Esophagus muscularis mucosa (tissue), 4 donors: ENCODE measurements at regions not wholly inside any gene's neighbourhood (a gene's known extent, or its start where the extent isn't known, plus 50 kb on each side); places are given as distances from the start of the nearest gene placed in this dataset.

Experiments
- DNase-seq: peaks from one replicate; pipeline ENCODE4 v3.0.0-alpha.2; 2017; ENCODE audit errors: extremely low spot score
- H3K27ac ChIP-seq, 4 donors: fragments of 200-600 bp; sonication (generic); replicated peaks in 1 of 4; 1 replicate in 3 of 4; 2 replicates in 1 of 4; pipeline ENCODE4 v1.5.1; 2016 to 2019; ENCODE audit warnings: mild to moderate bottlenecking in 1 of 4
- H3K27me3 ChIP-seq, 4 donors: fragments of 200-600 bp; sonication (generic); one replicate each; pipeline versions ENCODE4 v1.5.1 to v1.6.0; 2016 to 2019
- H3K36me3 ChIP-seq, 4 donors: fragments of 200-600 bp; sonication (generic); one replicate each; pipeline ENCODE4 v1.5.1; 2016 to 2019
- H3K4me1 ChIP-seq, 4 donors: fragments of 200-600 bp; sonication (generic); one replicate each; pipeline ENCODE4 v1.5.1; 2016 to 2019
- H3K4me3 ChIP-seq, 4 donors: fragments of 200-600 bp; sonication (generic); 1 replicate in 2 of 4; 2 replicates in 2 of 4; pipeline ENCODE4 v1.5.1; 2016 to 2019; ENCODE audit warnings: mild to moderate bottlenecking in 4 of 4, moderate library complexity in 1 of 4
- H3K9me3 ChIP-seq, 4 donors: fragments of 200-600 bp; sonication (generic); 1 replicate in 3 of 4; 2 replicates in 1 of 4; pipeline ENCODE4 v1.5.1; 2016 to 2019
- EP300 ChIP-seq: sonication (generic); formaldehyde crosslinking; IDR thresholded peaks from one replicate; pipeline ENCODE4 v1.6.1; 2017; ENCODE audit warnings: antibody characterized with exemption
- POLR2A ChIP-seq: fragments of 450-650 bp; IDR thresholded peaks from one replicate; pipeline ENCODE4 v1.6.1; 2017; ENCODE audit warnings: antibody characterized with exemption, moderate library complexity, mild to moderate bottlenecking, low read depth
- POLR2AphosphoS5 ChIP-seq, 2 donors: sonication (generic); formaldehyde crosslinking; IDR thresholded peaks; one replicate each; pipeline ENCODE4 v1.6.1; 2017; ENCODE audit warnings: antibody characterized with exemption in 2 of 2
- WGBS: methylation state at CpG from one replicate; pipeline ENCODE4 v1.1.5; 2018; 5-methylcytosine and 5-hydroxymethylcytosine counted together
- intact Hi-C: fragments of 100-400 bp; cut with DNase I; formaldehyde crosslinking; loops from one replicate; pipeline ENCODE4 v1.15.1; 2023
- TF ChIP-seq, protein P1 (sequence below), 3 experiments: fragments of 200-600 bp in 2 of 3; fragments of 450-650 bp in 1 of 3; sonication (generic) in 2 of 3; IDR thresholded peaks; one replicate each; pipeline ENCODE4 v1.5.1; 2017 to 2019; ENCODE audit warnings: antibody characterized with exemption in 3 of 3, mild to moderate bottlenecking in 2 of 3, moderate library complexity in 1 of 3

DNA sequence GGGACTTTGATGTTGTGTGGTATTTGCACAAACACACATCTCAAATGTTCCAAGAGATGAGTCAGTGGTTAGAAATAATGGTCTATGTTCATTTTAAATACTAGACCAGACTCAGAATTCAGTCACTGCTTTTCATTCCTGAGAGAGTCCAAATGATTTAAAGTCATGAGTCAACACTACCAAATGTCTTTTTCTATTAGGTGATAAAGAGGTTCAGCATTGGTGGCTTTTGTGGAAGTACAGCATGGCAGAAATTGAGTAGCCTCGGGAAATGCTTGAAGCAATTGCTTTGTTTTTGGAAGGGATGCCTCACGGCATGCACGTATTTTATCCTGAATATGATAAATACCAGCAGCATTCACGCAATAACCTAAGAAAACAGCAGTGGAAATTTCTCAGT is 115.7 kb downstream of the DIO2 start:
- Histone ChIP-seq H3K4me3 (no peak overlapping the region), H3K27ac (no peak overlapping the region), H3K36me3 (no peaks in the 10 kb centered on the region), H3K27me3 (no peaks in the 10 kb centered on the region), H3K9me3 (no peaks in the 10 kb centered on the region), H3K4me1 (no peaks in the 10 kb centered on the region)
- intact Hi-C loops: no loop called here
- TF ChIP-seq POLR2AphosphoS5 (IDR thresholded peaks at IDR 0.05) (no peak), EP300 (no peak), POLR2A (no peak)
- TF ChIP-seq, protein P1, sequence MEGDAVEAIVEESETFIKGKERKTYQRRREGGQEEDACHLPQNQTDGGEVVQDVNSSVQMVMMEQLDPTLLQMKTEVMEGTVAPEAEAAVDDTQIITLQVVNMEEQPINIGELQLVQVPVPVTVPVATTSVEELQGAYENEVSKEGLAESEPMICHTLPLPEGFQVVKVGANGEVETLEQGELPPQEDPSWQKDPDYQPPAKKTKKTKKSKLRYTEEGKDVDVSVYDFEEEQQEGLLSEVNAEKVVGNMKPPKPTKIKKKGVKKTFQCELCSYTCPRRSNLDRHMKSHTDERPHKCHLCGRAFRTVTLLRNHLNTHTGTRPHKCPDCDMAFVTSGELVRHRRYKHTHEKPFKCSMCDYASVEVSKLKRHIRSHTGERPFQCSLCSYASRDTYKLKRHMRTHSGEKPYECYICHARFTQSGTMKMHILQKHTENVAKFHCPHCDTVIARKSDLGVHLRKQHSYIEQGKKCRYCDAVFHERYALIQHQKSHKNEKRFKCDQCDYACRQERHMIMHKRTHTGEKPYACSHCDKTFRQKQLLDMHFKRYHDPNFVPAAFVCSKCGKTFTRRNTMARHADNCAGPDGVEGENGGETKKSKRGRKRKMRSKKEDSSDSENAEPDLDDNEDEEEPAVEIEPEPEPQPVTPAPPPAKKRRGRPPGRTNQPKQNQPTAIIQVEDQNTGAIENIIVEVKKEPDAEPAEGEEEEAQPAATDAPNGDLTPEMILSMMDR (IDR thresholded peaks at IDR 0.05): no peak
- no peak for DNase-seq
- 90% methylated on average over 4 of the region's 4 CpGs for WGBS

DNA sequence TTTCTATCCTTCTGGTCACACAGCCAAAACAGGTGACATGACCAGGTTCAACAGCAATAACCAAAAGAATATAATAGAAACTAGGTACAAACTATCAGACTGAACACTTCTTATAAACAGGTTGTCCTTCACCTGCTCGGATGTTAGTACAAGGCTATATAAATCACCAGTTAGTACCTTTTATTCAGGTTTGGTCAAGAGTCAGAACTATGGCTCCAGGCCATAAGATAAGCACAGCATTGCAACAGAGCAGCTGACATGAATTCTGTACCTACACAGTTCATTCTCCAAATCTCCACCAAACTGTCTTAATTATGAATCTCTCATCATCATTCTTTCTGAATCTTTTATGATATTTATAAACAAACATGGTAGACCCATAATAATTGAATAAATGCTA is 123.9 kb downstream of the DIO2 start:
- 67% methylated on average over 1 of the region's 1 CpG for WGBS
- H3K36me3 ChIP-seq: no peaks in the 10 kb centered on the region
- no peaks in the 10 kb centered on the region for H3K27me3 ChIP-seq
- no peaks in the 10 kb centered on the region for H3K9me3 ChIP-seq
- intact Hi-C loops: no loop called here
- TF ChIP-seq EP300: no peak
- no peak for TF ChIP-seq POLR2A
- TF ChIP-seq, protein P1 (IDR thresholded peaks at IDR 0.05): no peak
- TF ChIP-seq POLR2AphosphoS5 (IDR thresholded peaks at IDR 0.05): no peak
- no peak overlapping the region for H3K4me3 ChIP-seq
- no peaks in the 10 kb centered on the region for H3K4me1 ChIP-seq
- DNase-seq: no peak
- no peak overlapping the region for H3K27ac ChIP-seq

DNA sequence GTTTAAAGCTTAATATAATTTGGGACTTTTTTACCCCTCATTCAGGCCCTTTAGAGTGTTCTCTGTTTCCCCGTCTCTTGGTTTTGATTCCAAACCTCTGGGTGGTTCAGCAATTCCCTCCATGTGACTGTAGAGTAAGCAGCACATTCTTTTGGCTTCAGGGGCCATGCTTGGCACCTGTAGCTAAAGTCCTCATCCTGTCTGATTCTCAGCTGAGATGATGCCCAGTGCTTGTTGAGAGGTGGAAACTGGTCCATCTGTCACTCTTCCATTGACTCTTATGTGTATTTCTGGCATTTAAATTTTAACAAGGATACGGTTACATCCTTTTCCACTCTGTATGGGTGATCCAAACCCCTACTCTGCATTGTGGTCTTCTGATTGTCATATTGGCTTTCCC is 127.1 kb downstream of the DIO2 start:
- 94% methylated on average over 2 of the region's 2 CpGs for WGBS

DNA sequence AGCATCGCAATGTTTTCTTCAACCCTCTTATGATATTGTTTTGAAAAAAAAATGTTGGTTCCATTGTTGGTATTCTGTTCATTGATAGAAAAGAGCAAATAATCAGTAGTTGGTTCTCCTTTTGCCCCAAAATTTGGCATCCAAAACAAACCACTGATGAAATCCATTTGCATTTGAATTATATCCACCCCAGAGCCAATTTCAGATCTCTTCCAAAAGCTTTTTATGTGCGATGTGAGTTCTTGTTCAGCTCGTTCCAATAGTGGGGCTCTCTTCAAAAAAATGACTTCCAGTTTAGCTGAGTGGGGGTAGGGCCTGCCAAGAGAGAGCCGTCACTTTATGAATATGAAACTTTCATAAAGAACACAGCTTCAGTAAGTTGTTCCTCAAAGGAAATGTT is 130.7 kb downstream of the DIO2 start:
- WGBS: 80% methylated on average over 4 of the region's 4 CpGs
- no peaks in the 10 kb centered on the region for H3K36me3 ChIP-seq
- no peak for TF ChIP-seq EP300
- TF ChIP-seq POLR2AphosphoS5 (IDR thresholded peaks at IDR 0.05): no peak
- TF ChIP-seq, protein P1 (IDR thresholded peaks at IDR 0.05): no peak
- TF ChIP-seq POLR2A: no peak
- H3K27me3 ChIP-seq: no peaks in the 10 kb centered on the region
- H3K4me1 ChIP-seq: no peaks in the 10 kb centered on the region
- H3K4me3 ChIP-seq: no peak overlapping the region
- H3K9me3 ChIP-seq: no peaks in the 10 kb centered on the region
- DNase-seq: no peak
- intact Hi-C loops: no loop called here
- H3K27ac ChIP-seq: no peak overlapping the region

More for the DNA sequence above, 127.1 kb downstream of the DIO2 start:
- intact Hi-C loops: no loop called here
- Histone ChIP-seq H3K27ac (no peak overlapping the region), H3K9me3 (no peaks in the 10 kb centered on the region), H3K4me1 (no peaks in the 10 kb centered on the region), H3K27me3 (no peaks in the 10 kb centered on the region), H3K36me3 (no peaks in the 10 kb centered on the region), H3K4me3 (no peak overlapping the region)
- TF ChIP-seq, protein P1 (IDR thresholded peaks at IDR 0.05): no peak
- TF ChIP-seq EP300: no peak
- TF ChIP-seq POLR2A: no peak
- no peak for TF ChIP-seq POLR2AphosphoS5 (IDR thresholded peaks at IDR 0.05)
- no peak for DNase-seq

DNA sequence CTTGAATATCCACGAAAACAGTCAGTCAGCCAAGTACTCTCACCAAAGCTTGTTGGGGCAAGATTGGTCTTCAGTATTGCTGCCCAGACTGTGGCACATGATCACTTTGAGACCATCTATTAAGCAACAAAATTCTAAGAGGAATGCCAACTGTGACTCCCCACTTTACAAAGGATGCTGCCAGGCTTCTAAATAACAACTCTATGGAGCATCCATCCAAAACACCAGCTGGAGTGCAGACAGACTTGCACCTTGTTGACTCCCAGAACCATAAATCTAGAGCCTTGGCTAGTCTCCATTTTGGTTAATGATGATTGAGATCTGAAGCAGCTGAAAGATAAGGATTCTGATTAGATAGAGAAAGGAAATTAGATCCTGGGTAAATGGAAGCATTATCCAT is 132.8 kb downstream of the DIO2 start:
- WGBS: 91% methylated on average over 1 of the region's 1 CpG
- Histone ChIP-seq H3K36me3 (no peaks in the 10 kb centered on the region), H3K4me1 (no peaks in the 10 kb centered on the region), H3K9me3 (no peaks in the 10 kb centered on the region), H3K27me3 (no peaks in the 10 kb centered on the region), H3K4me3 (no peak overlapping the region), H3K27ac (no peak overlapping the region)
- intact Hi-C loops: no loop called here
- no peak for DNase-seq
- no peak for TF ChIP-seq POLR2AphosphoS5 (IDR thresholded peaks at IDR 0.05)
